HG02798 (cell line): ENCODE measurements at regions not wholly inside any gene's neighbourhood (a gene's known extent, or its start where the extent isn't known, plus 50 kb on each side); places are given as distances from the start of the nearest gene placed in this dataset.

Source experiments
- ATAC-seq: cut with Tn5 transposase; IDR thresholded peaks from one replicate; pipeline ENCODE4 v1.9.1; 2021; ENCODE audit warnings: mild to moderate bottlenecking; ENCODE audit not compliant: unreplicated experiment, poor library complexity

DNA sequence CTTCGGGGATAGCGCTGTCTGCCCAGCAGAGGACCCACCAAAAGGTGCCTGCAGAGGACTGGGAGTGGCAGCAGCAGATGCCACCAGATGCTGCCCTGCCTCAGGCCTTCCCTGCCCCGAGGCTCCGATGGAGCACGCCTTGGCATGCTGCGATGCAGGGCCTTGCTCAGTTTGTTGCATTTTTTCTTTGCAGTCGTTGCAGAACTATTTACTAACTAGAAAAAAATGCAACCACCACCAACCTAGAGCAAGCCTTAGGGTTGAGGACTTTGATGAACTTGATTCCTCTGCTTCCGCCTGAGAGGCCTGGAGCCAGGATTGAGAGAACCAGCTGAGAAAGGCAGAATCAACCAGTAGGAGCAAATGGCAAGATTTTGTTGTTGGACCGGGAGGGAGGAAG lies 585.6 kb upstream of the MKI67 start:
- ATAC-seq: no peak

DNA sequence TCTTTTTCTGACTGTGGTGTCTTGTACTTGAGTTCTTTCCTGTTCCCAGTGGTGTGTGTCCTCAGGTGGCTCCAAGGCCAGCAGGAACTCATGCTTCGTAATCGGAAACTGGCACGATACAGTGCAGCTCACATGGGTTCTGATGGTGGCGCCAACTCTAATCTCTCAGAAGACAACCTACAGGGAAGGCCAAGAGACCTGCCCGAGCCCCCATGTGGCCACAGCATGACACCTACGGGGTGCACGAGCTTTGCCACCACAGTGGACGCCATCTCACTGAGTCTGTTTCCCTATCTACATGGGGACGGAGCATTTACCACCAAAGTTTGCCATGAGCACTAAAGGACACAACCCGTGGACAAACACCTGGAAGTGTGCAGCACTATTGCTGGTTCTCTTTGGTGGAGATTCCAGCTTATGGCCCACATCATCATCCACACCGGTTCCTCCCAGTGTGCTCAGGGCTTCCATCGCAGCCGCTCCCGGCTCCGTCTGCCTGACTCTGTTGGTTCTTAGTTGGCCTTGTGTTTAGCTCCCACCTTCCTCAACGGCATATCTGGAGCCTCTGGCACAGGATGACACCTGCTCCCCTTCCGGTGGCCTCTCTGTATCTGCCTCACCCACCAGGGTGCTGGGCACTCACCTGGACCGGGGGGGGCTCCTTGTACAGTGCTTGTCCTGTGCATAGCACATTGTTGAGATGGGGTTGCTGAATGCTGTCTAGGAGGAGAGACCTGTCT lies 586.6 kb upstream of the MKI67 start:
- ATAC-seq: no peak

DNA sequence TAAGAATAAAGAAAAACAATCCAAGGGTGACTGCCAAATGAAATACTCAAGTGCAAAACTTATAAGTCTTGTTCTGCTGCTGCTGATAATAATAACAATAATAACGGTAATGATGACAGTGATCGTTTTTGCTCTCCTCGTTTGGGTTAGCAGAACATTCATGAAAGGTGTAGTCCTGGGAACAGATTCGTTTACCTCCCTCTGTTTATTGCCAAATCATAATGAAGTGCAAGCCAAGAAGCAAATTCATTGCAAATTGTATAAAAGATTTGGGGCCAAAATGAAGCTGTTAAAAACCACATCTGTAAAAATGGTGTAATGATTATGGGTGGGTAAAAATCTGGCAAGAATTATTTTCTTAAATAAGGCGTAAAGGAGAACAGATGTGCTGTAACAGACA lies 587.2 kb upstream of the MKI67 start:
- ATAC-seq: no peak

- no peak for ATAC-seq
Observed at GRCh38 chr10:128713874-128714570, 587.8 kb upstream of the MKI67 start.

DNA sequence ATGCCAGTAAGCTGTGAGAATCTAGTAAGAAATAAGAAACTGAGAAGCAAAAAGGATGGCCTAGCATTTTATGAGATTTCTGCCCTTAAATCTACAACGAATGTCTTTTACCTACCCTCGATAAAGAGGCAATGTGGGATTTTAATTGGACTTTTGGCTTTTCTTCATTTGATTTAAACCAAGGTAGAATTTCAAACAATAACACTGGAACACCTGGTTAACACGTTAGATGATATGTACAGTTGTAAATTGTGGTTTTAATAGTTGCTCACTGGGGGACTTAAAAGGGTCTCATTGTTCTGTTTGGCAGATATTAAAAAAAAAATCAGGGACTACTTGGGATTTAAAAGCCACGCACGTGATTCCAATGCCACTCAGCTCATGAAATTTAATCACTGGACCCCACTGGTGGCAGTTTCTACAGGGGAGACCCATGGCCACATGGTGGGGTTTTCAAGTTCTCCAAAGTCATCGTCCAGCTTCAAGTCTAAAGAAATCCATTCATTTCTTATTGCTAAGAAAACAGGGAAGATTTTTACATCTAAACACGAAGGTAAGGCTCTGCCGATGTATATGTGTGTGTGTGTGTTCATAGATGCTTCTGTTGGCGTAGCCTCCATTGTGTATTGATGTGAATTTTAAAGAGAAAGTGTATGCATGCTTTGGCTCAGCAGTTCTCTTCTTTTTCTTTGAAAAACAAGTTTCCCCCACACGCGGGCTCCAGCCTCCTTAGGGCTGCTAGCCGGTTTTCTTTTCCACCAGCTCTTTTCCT lies 588.6 kb upstream of the MKI67 start:
- ATAC-seq: no peak

DNA sequence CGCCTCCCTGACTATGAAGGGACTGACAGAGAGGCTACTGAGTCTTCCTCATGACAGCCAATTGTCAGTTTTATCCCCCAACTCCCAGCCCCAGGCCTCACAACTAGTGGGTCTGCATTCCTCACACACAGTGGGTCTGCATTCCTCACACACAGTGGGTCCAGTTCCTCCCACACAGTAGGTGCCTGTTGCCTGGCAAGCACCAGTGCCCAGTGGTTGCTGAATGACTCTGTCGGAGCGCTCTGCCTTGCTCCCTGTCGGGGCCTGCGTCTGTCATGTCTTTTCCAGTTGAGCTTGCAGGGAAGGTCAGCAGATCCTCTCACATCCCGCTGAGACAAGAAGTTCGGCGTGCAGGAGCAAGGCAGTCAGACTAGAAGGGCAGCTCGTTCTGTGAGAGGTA lies 590.0 kb upstream of the MKI67 start:
- no peak for ATAC-seq

DNA sequence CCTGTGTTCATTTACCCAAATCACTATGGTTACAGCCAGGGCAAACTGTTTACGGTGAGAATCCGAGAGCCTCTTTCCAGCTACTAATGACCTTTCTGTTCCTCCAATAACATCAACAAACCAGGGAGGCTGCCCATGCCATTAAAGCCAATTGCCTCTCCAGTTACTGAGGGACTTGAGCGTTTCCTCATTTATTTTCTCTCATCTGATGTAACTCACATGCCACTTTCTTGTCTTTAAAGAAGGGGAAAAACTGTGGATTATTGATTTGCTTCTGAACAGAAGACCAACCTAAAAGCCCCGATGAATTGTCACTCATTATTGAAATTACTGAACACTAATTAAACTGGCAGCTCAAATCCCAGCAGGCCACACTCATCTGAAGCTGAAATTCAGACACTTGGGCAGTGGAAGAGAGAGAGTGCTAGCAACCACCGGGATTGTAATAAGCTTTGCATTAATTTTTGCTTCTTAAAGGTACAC lies 595.8 kb upstream of the MKI67 start:
- no peak for ATAC-seq

DNA sequence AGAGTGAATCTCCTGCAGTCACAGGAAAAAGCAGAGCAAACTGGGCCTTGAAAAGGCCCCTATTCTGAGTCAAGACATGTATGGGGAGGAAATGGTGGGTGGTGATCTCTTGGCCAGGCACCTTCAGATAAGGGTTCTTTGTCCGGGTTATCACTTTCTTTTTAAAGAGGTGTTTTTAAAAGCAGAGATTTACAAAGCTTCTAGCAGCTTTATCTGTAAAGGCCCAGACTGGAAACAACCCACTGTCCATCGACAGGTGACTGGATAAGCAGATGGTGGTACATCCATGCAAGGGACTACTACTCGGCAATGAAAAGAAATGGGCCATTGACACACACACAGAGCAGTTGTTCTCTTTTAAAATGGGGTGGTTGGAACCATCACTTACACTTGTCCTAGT lies 596.7 kb upstream of the MKI67 start:
- ATAC-seq: no peak

DNA sequence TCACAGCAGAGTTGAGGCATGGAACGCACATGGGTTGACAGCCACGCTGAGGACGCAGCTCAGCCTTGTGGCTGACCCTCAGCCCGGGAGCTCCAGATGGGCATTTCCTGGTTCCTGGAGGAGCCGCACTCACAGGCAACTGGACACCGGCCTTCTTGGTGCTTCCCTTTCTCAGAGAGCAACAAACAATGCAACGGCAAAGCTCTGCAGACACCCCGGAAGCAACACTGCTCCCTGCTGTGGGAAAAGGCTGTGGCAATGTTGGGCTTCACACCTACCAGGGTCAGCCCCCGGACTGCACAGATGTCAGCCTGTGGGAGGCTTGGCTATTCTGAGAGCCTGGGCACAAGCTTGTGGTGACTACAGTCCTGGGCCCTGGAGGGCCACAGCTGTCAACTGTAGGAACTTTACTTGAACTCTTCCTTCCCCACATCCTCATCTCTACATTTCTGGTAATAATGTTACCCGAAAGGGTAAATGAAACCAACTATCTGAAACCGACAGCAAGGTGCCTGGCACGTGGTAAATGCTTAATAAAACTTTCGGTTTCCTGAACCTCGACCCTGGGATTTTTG lies 597.5 kb upstream of the MKI67 start:
- ATAC-seq: no peak

DNA sequence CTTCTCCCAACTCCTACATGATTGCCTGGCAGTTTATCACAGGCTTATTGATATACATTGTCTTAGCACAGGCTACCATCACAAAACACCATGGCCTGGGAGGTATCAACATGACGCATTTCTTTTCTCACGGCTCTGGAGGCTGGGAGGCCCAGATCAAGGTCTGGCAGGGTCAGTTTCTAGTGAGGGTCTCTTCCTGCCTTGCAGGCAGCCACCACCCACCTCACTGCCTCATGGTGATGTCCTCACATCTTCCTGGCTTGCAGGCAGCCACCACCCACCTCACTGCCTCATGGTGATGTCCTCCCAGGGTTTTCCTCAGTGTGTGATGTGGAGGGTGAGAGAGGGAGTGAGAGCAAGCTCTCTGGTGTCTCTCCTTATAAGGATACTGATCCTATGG lies 599.3 kb upstream of the MKI67 start:
- no peak for ATAC-seq

GRCh38 chr10:128727114-128727513 lies 600.9 kb upstream of the MKI67 start:
- ATAC-seq: no peak

DNA sequence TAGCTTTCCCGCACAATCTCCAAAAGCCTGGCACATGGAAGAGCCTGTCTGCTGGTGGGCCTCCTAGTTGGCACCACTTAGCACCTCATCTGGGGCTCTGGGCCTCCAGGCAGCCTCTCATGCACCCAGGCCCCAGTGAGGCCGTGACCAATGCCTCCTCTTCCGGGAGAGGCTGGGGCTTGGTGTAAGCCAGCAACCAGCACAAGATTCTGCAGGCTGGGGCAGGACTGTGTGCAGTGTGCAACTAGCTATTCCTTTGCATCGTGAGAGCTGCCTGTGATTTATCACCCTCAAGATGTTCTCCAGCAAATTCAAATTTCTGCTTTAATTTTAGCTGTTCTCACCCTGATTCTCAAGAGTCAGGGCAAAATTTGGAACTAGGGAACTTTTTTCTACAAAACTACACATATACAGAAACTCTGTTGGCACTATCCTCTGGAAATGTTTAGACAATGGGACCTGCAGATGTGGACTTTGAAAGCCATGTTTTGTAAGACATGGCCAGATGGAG lies 603.7 kb upstream of the MKI67 start:
- no peak for ATAC-seq

- ATAC-seq: no peak
Observed at GRCh38 chr10:128730922-128731321, 604.7 kb upstream of the MKI67 start.

- ATAC-seq: no peak
Observed at GRCh38 chr10:128734161-128734560, 607.9 kb upstream of the MKI67 start.

GRCh38 chr10:128734734-128735133 lies 608.5 kb upstream of the MKI67 start:
- no peak for ATAC-seq

- no peak for ATAC-seq
Observed at GRCh38 chr10:128735996-128736395, 609.8 kb upstream of the MKI67 start.

- no peak for ATAC-seq
Observed at GRCh38 chr10:128738386-128738915, 612.2 kb upstream of the MKI67 start.

DNA sequence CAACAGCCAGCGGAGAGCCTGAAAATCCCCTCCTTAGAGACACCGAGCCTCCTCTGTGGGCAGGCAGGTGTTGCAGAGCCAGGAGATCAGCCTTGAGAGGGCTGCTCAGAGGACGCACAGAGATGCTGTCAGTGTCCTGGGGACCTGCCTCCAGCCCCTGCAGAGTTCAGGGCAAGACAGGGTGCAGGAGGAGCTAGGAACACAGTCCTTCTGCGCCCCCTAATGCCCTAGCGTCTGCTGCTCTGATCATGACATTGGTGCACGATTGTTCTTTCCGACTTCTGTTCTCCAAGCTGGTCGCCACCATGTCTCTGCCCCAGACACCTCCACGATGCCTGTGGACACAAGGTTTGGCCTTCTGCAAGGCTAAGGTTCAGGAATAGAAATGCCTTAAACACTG lies 613.7 kb upstream of the MKI67 start:
- no peak for ATAC-seq

GRCh38 chr10:128741180-128741579 lies 615.0 kb upstream of the MKI67 start:
- ATAC-seq: no peak

GRCh38 chr10:128741680-128742079 lies 615.5 kb upstream of the MKI67 start:
- ATAC-seq: no peak
